Immature natural killer cell (primary cell): ENCODE measurements at regions not wholly inside any gene's neighbourhood (a gene's known extent, or its start where the extent isn't known, plus 50 kb on each side); places are given as distances from the start of the nearest gene placed in this dataset.

Experiments used
- DNase-seq, 3 donors: peaks; one replicate each; pipeline ENCODE4 v3.0.0; 2022; ENCODE audit warnings: mixed read lengths in 1 of 3
- H3K27ac Mint-ChIP-seq, 6 donors: one replicate each; pipeline ENCODE4 v1.8.0; 2020; ENCODE audit warnings: mixed read lengths in 6 of 6, mild to moderate bottlenecking in 5 of 6, inconsistent platforms in 4 of 6, moderate library complexity in 3 of 6
- H3K27me3 Mint-ChIP-seq, 3 donors: one replicate each; pipeline ENCODE4 v1.8.0; 2020 to 2021; ENCODE audit warnings: low read depth in 3 of 3, mild to moderate bottlenecking in 3 of 3, mixed read lengths in 3 of 3, moderate library complexity in 3 of 3, inconsistent platforms in 1 of 3
- H3K36me3 Mint-ChIP-seq, 3 donors: one replicate each; pipeline ENCODE4 v1.8.0; 2020; ENCODE audit warnings: mixed read lengths in 3 of 3, inconsistent platforms in 2 of 3, mild to moderate bottlenecking in 2 of 3
- H3K4me1 Mint-ChIP-seq, 2 donors: one replicate each; pipeline ENCODE4 v1.8.0; 2020; ENCODE audit warnings: inconsistent platforms in 2 of 2, mild to moderate bottlenecking in 2 of 2, mixed read lengths in 2 of 2, moderate library complexity in 1 of 2
- H3K4me3 Mint-ChIP-seq, 5 donors: one replicate each; pipeline ENCODE4 v1.8.0; 2020; ENCODE audit warnings: mild to moderate bottlenecking in 5 of 5, mixed read lengths in 5 of 5, inconsistent platforms in 3 of 5, moderate library complexity in 3 of 5
- H3K9me3 Mint-ChIP-seq, 6 donors: one replicate each; pipeline ENCODE4 v1.8.0; 2020; ENCODE audit warnings: mild to moderate bottlenecking in 6 of 6, mixed read lengths in 6 of 6, inconsistent platforms in 4 of 6, moderate library complexity in 3 of 6

DNA sequence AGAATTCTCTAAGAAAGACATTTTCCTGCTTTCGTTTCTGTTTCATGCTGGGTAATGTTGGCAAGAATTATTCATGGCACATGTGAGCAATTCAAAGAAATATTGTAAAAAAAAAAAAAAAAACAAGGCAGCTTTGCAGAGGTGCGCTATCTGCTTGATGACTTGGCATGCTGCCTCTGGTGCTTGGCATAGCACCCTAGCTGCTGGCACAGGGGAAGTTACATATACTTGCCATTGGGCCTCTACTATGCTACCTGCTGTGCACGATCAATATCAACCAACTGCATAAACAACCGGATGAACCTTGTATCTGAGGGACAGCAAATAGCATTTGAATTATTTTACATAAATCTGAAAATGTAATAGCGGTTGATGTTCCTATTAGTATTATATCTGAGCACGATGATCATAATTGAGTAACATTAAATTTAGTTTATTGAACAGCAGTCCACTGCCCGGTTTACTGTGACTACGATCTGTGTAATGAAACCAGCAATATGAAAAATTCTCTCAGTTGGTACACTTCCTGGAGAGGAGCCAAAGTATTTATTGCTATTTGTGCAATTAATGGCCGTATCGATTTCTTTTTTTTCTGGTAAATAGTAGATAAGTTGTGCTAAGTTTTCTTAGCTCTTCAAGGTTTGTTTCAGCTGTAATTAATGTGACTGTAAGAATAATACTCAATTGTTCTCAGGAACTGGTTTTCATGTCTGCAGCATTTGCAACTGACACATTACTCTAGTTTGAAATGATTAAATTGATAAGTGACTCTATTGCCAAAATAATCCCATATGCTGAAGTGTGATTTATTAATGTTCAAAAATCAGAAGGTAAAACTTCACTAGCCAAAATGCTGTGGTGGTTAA lies 717.3 kb downstream of the DACH1 start:
- no peak for DNase-seq
- Mint-ChIP-seq H3K4me3 (no peak overlapping the region), H3K9me3 (peaks cover 0 to 33% (median 7%) of the 10 kb centered on the region in 6 donors), H3K27ac (no peak overlapping the region), H3K4me1 (no peaks in the 10 kb centered on the region), H3K36me3 (no peaks in the 10 kb centered on the region), H3K27me3 (peaks cover 0 to 2% (median 0%) of the 10 kb centered on the region in 3 donors)

DNA sequence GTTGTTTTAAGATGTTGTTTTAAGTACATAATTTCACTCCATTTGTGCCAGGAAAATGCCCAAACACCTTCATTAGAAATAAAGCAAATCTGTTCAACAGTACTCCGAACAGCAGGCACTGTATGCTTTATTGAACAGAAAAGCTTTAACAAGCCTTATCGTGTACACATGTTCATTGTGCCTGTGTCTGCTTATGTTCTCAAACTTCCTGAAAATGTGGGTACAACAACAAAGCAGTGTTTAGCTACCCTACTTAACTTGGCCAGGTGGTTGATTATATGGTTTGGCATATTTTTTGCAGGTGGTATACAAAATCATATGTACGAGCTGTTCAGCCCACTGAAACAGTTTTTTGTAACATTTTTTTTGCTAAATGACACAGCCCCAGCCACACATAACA lies 718.0 kb downstream of the DACH1 start:
- DNase-seq = no peak
- Mint-ChIP-seq H3K9me3 (peaks cover 0 to 33% (median 7%) of the 10 kb centered on the region in 6 donors), H3K4me3 (no peak overlapping the region), H3K36me3 (no peaks in the 10 kb centered on the region), H3K4me1 (no peaks in the 10 kb centered on the region), H3K27me3 (peaks cover 0 to 2% (median 0%) of the 10 kb centered on the region in 3 donors), H3K27ac (no peak overlapping the region)

DNA sequence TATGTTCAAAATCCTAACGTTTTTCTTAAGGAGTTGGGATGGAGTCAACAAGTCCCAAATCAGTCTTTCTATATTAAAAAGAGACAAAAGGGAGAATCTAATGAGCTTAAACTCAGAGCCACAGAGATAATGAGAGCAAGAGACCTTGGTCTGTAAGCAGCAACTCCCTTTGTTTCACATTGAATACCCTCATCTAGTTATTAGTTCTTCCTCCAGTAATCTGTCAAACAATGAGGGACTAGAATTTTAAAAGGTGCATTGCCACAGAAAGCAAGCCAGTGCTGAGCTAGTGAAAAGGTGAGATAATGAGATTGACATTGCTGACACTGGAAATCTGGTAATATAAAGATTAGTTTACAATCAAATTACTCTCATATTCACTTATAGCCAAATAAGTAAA lies 718.6 kb downstream of the DACH1 start:
- Mint-ChIP-seq H3K27me3 (peaks cover 0 to 2% (median 0%) of the 10 kb centered on the region in 3 donors), H3K9me3 (peaks cover 2 to 34% (median 9%) of the 10 kb centered on the region in 6 donors), H3K4me3 (no peak overlapping the region), H3K4me1 (no peaks in the 10 kb centered on the region), H3K27ac (no peak overlapping the region), H3K36me3 (no peaks in the 10 kb centered on the region)
- no peak for DNase-seq

DNA sequence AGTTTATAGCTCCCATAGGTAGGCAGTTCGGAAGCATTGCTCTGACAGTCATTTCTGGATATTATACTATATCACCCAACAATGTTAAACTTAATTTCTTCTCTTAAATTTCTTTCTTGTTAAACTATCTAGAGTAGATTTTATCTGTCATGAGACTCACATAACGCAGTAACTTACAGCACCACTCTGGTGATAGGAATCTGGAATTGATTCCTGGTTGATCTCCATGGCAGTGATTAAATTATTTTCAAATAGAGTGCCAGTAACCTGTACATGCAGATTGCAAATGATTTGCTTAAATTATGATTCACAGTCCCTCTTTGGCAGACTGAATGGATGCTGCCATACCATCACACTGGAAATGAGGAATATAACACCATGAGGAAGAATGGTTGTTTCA lies 722.1 kb downstream of the DACH1 start:
- H3K36me3 Mint-ChIP-seq = no peaks in the 10 kb centered on the region
- H3K27ac Mint-ChIP-seq = no peak overlapping the region
- no peaks in the 10 kb centered on the region for H3K27me3 Mint-ChIP-seq
- no peak overlapping the region for H3K4me3 Mint-ChIP-seq
- peaks cover 0 to 34% (median 6%) of the 10 kb centered on the region in 6 donors for H3K9me3 Mint-ChIP-seq
- no peak for DNase-seq
- no peaks in the 10 kb centered on the region for H3K4me1 Mint-ChIP-seq

DNA sequence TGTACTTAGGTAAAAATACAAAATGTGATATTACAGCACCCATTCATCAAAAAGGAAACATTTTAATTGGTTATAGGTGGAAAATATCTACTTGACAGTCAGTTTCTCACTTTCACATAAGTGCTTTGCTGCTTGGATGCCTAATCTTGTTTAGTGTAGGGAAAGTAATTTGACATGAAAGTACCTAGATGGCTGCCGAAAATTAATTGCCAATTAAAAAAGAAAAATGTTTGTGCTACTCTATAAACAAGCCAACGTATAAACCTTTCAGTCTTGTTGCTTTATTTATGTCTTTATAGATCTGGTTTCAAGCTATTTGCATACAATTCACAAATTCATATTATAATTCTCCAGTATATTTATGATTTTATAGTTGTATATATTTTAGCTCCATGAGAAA lies 729.9 kb downstream of the DACH1 start:
- no peak overlapping the region for H3K27ac Mint-ChIP-seq
- no peak overlapping the region for H3K4me3 Mint-ChIP-seq
- peaks cover 0 to 15% (median 4%) of the 10 kb centered on the region in 6 donors for H3K9me3 Mint-ChIP-seq
- no peaks in the 10 kb centered on the region for H3K4me1 Mint-ChIP-seq
- H3K36me3 Mint-ChIP-seq = no peaks in the 10 kb centered on the region
- H3K27me3 Mint-ChIP-seq = peaks cover 0 to 1% (median 0%) of the 10 kb centered on the region in 3 donors
- no peak for DNase-seq

DNA sequence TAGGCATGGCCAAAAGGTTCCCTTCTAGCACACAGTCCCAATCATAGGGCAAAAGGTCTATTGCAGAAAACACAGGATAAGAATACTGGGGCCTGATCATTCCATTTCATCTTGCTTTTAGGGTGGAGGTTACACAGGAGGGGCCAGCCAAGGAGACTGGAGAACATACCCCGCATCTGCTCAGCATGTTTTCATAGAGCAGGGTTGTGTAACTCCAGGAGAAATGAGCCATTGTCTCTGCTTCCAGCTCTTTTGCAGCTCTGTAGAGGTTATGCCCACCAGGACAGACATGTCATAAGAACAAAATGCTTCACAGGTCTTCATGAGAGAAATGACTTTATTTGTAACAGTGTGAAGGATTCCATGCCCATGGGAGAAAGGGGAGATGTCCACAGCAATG lies 742.8 kb downstream of the DACH1 start:
- Mint-ChIP-seq H3K27me3 (peaks cover 0 to 1% (median 0%) of the 10 kb centered on the region in 3 donors), H3K36me3 (no peaks in the 10 kb centered on the region), H3K27ac (no peak overlapping the region), H3K9me3 (peaks cover 3 to 44% (median 24%) of the 10 kb centered on the region in 6 donors), H3K4me3 (no peak overlapping the region), H3K4me1 (no peaks in the 10 kb centered on the region)
- no peak for DNase-seq

DNA sequence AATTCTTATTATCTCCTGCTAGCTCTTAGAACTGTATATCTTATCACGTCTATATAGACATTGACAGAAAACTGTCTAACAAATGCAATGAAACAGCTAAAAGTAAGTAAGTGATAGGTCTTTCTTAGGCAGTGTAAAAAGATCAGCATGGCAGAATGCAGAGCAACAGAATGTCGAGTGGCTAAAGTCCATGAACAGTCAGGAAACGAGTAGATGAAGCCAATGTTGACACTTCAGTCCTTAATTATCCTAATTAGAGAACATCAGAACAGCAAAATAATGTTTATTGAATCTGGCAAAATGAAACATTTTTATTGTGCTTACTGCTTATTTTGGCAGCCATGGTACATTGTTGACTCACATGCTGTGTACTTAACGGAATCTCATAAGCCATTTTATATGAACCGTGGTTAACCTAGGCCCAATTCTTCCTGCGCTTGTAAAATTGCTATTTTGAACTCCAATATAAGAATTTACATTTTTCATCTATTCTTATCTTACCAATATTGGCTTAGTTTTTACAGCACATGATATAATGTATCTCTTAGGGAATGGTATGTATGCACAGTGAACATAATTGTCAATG lies 748.1 kb downstream of the DACH1 start:
- Mint-ChIP-seq H3K27me3 (peaks cover 0 to 1% (median 1%) of the 10 kb centered on the region in 3 donors), H3K4me1 (no peaks in the 10 kb centered on the region), H3K27ac (no peak overlapping the region), H3K36me3 (no peaks in the 10 kb centered on the region), H3K9me3 (peaks cover under 1 to 27% (median 14%) of the 10 kb centered on the region in 6 donors), H3K4me3 (no peak overlapping the region)
- DNase-seq = no peak

DNA sequence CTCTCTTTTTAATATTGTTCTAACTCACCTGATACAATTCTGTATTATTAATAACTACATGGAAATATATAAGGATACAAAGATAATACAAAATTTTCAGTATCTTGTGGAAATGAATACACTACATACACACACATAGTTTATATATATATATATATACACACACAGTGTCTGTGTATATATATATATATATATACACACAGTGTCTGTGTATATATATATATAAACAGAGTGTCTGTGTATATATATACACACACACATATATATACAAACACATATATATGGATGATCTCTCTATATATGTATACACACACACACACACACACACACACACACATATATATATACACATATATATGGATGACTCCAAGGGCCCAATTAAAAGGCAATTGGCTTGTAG lies 749.1 kb downstream of the DACH1 start:
- Mint-ChIP-seq H3K4me3 (no peak overlapping the region), H3K27me3 (peaks cover 0 to 1% (median 1%) of the 10 kb centered on the region in 3 donors), H3K36me3 (no peaks in the 10 kb centered on the region)

DNA sequence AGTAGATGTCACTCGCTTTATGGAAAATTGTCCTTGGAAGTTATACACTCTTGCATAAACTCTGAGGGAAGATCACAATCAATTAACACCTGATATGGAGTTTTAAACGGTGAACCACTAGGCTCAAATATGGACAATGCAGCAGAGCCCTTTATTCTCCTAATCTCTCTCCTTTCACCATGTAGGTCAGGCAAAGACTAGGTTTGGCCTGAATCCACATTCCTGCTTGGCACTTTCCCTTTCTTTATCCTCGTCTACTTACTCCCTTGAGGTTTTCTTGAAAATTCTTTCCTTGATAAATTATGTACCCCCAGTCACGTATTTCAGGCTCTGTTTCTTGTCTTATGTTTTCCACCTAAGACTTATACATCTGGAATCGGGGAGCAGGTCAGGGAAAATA lies 751.7 kb downstream of the DACH1 start:
- Mint-ChIP-seq H3K9me3 (peaks cover 4 to 29% (median 13%) of the 10 kb centered on the region in 6 donors), H3K27me3 (peaks cover 0 to 1% (median 1%) of the 10 kb centered on the region in 3 donors), H3K36me3 (no peaks in the 10 kb centered on the region), H3K27ac (no peak overlapping the region), H3K4me1 (no peaks in the 10 kb centered on the region), H3K4me3 (no peak overlapping the region)
- no peak for DNase-seq

More for the DNA sequence above, 749.1 kb downstream of the DACH1 start:
- DNase-seq = no peak
- Mint-ChIP-seq H3K9me3 (peaks cover 0 to 27% (median 14%) of the 10 kb centered on the region in 6 donors), H3K27ac (no peak overlapping the region), H3K4me1 (no peaks in the 10 kb centered on the region)

DNA sequence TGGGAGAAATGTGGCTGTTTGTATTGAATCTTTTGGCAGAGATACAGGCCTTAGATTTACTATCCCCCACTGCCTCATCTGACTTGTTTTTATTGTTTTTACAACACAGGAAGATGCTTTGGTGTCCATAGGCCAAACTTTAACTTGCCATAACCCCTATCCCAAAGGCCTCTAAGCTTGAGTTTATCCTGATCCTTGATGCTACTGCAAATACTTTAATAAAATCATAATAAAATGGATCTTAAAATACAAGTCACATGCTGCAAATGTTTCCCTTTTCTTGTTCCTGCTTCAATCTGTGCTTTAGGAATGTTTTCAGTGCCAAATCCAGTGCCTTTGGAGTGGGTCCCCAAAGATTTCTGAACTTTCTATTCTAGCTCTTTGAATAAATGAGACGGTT lies 770.6 kb downstream of the DACH1 start:
- Mint-ChIP-seq H3K4me1 (no peaks in the 10 kb centered on the region), H3K36me3 (peaks cover 0 to 4% (median 0%) of the 10 kb centered on the region in 3 donors), H3K27ac (no peak overlapping the region), H3K4me3 (no peak overlapping the region), H3K27me3 (peaks cover 0 to 4% (median 3%) of the 10 kb centered on the region in 3 donors), H3K9me3 (peaks cover 2 to 25% (median 11%) of the 10 kb centered on the region in 6 donors)
- DNase-seq = no peak

DNA sequence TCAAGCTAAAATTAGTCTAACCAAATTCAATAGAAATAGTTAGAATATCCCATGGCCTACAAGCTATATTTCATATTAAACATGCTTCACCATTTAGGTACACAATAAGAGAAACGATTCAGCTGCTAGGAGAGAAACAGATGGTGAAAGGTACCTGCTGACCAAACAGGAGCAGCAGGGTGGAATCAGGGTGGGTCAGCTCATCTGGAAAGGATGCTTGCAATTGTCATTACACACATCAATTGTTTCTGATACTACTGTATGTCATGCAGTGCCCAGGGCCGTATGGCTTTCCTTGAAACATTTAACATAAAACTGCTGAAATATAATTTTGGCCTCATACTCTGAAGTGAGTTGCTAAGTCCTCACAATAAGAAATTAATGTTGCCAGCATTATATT lies 776.0 kb downstream of the DACH1 start:
- peaks cover 0 to under 1% (median 0%) of the 10 kb centered on the region in 3 donors for H3K36me3 Mint-ChIP-seq
- H3K27ac Mint-ChIP-seq = no peak overlapping the region
- no peaks in the 10 kb centered on the region for H3K27me3 Mint-ChIP-seq
- DNase-seq = no peak
- H3K4me1 Mint-ChIP-seq = no peaks in the 10 kb centered on the region
- H3K9me3 Mint-ChIP-seq = peaks cover 4 to 32% (median 12%) of the 10 kb centered on the region in 6 donors
- H3K4me3 Mint-ChIP-seq = no peak overlapping the region

DNA sequence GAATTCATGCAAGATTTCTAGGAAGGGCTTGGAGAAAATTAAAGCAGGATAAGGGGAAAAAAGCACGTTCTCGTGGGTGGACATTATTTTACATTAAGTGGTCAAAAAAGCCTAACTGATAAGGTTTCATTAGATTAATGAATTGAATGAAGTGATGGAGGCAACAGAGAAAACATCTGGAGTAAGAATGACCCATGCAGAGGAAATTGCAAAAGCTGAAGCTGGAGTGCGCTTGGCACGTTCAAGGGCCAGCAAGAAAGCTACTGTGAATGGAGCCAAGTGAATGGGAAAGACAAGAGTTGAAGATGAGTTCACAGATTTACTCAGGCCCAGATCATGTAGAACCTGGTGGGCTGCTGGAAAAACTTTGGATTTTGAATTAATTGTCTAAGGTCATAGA lies 777.9 kb downstream of the DACH1 start:
- DNase-seq = no peak
- no peak overlapping the region for H3K4me3 Mint-ChIP-seq
- no peaks in the 10 kb centered on the region for H3K27me3 Mint-ChIP-seq
- no peaks in the 10 kb centered on the region for H3K4me1 Mint-ChIP-seq
- peaks cover 0 to 20% (median 9%) of the 10 kb centered on the region in 6 donors for H3K9me3 Mint-ChIP-seq
- no peak overlapping the region for H3K27ac Mint-ChIP-seq
- no peaks in the 10 kb centered on the region for H3K36me3 Mint-ChIP-seq

DNA sequence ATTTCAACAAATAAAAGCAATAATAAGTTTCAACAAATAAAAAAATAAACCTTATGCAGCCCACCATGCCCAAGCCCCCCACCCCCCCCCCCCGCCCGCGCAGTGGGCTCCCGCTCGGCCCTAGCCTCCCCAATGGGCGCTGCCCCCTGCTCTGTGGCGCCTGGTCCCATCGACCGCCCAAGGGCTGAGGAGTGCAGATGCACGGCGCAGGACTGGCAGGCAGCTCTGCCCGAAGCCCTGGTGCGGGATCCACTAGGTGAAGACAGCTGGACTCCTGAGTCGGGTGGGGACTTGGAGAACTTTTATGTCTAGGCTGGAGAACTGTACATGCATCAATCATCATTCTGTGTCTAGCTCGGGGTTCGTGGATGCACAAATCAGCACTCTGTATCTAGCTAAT lies 779.6 kb downstream of the DACH1 start:
- Mint-ChIP-seq H3K36me3 (no peaks in the 10 kb centered on the region), H3K27me3 (peaks cover 0 to 2% (median 0%) of the 10 kb centered on the region in 3 donors), H3K4me3 (no peak overlapping the region), H3K9me3 (peaks cover 2 to 26% (median 10%) of the 10 kb centered on the region in 6 donors), H3K4me1 (no peaks in the 10 kb centered on the region), H3K27ac (no peak overlapping the region)
- no peak for DNase-seq

DNA sequence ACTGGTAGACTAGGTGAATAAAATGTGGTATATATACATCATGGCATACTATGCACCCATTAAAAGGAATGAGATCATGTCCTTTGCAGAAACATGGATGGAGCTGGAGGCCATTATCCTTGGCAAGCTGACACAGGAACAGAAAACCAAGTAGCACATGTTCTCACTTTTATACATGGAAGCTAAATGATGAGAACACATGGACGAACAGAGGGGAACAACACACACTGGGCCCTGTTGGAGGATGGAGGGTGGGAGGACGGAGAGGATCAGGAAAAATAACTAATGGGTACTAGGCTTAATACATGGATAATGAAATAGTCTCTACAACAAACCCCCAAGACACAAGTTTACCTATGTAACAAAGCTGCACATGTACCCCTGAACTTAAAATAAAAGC lies 780.0 kb downstream of the DACH1 start:
- Mint-ChIP-seq H3K4me1 (no peaks in the 10 kb centered on the region), H3K27ac (no peak overlapping the region), H3K27me3 (peaks cover 0 to 2% (median 0%) of the 10 kb centered on the region in 3 donors), H3K4me3 (no peak overlapping the region), H3K9me3 (peaks cover 2 to 26% (median 10%) of the 10 kb centered on the region in 6 donors), H3K36me3 (no peaks in the 10 kb centered on the region)
- no peak for DNase-seq
